Breast epithelium (tissue), 3 donors: ENCODE measurements at regions not wholly inside any gene's neighbourhood (a gene's known extent, or its start where the extent isn't known, plus 50 kb on each side); places are given as distances from the start of the nearest gene placed in this dataset.

Source experiments
- POLR2A ChIP-seq: fragments of 450-650 bp; IDR thresholded peaks from one replicate; pipeline ENCODE4 v1.6.1; 2016; ENCODE audit warnings: antibody characterized with exemption, mild to moderate bottlenecking, moderate library complexity
- POLR2AphosphoS5 ChIP-seq, 3 donors: sonication (generic); formaldehyde crosslinking; IDR thresholded peaks; one replicate each; pipeline ENCODE4 v1.6.1; 2017; ENCODE audit warnings: antibody characterized with exemption in 3 of 3
- TF ChIP-seq, protein P1 (sequence below), 3 donors: fragments of 450-650 bp; IDR thresholded peaks; one replicate each; pipeline ENCODE4 v1.5.1; 2016 to 2017; ENCODE audit warnings: antibody characterized with exemption in 3 of 3, mild to moderate bottlenecking in 3 of 3, moderate library complexity in 3 of 3

DNA sequence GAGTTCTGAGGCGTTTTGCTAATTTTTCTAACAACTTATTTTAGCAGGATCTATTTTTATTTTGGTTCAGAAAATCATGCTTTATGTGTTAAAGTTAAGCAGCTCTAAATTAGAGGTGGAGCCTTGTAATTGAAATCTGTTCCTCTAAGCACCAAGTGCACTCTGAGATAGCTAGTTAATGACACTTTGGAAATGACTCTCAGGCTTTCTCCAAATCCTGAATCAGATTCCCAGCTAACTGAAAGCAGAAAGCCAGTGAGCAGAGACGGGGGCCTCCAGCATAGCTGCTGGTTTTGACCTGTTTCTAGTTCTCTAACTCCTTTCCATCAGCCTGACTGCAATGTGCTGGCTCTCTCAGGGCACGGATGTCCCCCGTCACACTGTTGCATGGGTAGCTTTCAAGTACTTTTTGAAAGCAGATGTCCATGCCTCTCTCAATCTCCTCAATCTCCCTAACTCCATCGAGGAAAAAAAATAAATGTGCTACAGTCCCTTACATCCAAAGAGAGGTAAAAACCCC is 326.5 kb downstream of the SATB2 start:
- no peak for TF ChIP-seq POLR2A
- TF ChIP-seq, protein P1, sequence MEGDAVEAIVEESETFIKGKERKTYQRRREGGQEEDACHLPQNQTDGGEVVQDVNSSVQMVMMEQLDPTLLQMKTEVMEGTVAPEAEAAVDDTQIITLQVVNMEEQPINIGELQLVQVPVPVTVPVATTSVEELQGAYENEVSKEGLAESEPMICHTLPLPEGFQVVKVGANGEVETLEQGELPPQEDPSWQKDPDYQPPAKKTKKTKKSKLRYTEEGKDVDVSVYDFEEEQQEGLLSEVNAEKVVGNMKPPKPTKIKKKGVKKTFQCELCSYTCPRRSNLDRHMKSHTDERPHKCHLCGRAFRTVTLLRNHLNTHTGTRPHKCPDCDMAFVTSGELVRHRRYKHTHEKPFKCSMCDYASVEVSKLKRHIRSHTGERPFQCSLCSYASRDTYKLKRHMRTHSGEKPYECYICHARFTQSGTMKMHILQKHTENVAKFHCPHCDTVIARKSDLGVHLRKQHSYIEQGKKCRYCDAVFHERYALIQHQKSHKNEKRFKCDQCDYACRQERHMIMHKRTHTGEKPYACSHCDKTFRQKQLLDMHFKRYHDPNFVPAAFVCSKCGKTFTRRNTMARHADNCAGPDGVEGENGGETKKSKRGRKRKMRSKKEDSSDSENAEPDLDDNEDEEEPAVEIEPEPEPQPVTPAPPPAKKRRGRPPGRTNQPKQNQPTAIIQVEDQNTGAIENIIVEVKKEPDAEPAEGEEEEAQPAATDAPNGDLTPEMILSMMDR (IDR thresholded peaks at IDR 0.05): no peak
- TF ChIP-seq POLR2AphosphoS5 (IDR thresholded peaks at IDR 0.05): no peak
